HG03159 (cell line): ENCODE measurements at regions not wholly inside any gene's neighbourhood (a gene's known extent, or its start where the extent isn't known, plus 50 kb on each side); places are given as distances from the start of the nearest gene placed in this dataset.
"Not testable (repeated sequence)": the region's sequence is repeated elsewhere in the genome, so short reads cannot be mapped to it uniquely, and the experiment has no call there.

Experiments
- ATAC-seq: cut with Tn5 transposase; IDR thresholded peaks from one replicate; pipeline ENCODE4 v1.9.1; 2021; ENCODE audit warnings: mild to moderate bottlenecking, moderate library complexity; ENCODE audit not compliant: unreplicated experiment

DNA sequence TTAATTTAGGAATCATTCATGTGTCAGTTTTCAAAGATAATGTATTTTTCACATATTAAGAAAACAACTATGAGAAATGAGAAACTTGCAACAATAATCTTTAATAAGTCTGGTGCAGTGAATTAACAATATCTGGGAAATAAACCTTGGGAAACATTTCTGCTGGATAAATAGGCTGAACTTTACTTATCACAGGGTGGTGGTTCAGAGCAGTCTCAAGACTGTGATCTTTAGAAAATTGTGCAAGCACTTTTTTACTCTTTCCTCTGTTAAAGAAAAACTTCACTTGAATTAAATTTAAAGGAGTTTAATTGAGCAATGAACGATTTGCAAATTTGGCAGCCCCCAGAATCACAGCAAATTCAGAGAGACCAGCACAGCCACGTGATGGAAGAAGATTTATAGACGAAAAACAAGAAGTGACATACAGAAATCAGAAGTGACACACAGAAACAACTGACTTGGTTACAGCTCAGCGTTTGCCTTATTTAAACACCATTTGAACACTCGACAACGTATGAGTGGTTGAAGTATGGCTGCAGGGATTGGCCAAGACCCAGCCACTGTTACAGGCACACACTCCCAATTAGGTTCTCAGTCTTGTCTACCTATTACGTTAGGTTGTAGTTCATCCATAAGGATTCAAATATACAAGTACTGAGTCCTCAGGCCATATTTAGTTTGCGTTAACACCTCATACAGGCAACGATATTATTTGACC, 631.9 kb downstream of the SLCO4C1 start:
- no peak for ATAC-seq

DNA sequence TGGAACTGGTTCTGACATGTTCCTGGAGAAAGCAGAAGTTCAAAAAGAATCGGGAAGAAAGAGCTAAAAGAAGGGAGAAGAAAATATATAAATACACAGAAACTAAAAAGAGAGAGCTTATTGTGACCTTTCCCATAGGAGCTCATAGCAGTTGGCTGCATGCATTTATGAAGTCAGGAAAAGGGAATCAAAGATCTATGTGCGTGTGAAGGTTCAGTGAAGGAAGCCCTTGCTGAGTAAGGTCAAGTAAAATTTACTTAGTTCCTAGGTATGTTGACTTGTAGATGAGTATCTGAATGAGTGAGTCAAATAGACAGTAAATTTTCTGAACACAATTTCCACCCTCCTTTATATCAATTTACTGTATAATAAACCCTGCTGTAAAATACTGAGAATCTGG, 632.5 kb downstream of the SLCO4C1 start:
- ATAC-seq, result no peak

DNA sequence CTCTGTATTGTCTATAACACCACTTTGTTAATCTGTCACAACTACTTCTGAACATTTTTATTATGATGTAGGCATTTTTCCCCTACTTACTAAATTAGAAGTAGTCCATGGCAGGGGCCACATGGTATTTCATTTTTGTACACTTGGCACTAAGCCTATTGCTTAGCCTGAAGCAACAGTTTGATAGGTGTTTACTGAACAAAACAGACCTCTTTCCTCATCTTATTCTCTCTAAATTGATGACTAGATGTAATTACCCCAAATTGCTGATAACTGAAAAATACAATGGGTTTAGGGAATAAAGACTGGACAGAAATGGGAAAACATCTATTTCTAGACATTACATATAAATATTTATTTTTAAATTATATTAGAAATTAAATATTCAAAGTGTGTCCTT, 633.8 kb downstream of the SLCO4C1 start:
- no peak for ATAC-seq

DNA sequence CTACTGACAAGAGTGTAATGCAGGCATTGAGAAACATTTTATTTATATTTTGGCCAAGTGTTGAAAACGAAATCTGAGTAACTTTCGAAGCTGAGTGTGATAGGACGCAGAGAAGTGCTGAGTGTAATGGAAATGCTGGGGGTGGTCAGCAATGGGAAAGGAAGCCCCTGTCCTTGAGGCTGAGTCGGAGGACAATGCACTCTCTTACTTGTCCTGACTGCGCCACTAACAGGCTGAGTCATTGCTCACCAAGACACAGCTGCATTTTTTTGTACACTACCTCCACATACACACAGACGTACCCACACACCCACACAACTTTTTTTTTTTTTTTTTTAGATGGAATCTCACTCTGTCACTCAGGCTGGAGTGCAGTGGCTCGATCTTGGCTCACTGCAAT, 637.7 kb downstream of the SLCO4C1 start:
- no peak for ATAC-seq

DNA sequence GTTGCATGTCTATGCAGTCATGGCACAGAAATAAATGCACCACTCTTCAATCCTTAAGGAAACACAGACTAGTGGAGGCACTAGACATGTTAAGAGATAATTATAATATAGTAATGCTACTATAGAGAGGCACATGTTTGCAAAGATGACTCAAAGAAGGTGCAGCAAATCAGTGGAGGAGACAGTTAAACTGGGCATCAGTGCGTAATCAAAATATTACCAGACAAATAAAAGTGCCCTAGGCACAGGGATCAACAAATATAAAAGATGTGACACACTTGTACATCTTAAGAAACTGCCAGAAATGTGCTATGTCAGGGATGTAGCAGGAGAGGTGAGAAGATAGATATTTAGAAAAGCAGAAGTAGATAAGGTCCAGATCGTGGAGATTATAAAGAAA, 642.1 kb downstream of the SLCO4C1 start:
- no peak for ATAC-seq

DNA sequence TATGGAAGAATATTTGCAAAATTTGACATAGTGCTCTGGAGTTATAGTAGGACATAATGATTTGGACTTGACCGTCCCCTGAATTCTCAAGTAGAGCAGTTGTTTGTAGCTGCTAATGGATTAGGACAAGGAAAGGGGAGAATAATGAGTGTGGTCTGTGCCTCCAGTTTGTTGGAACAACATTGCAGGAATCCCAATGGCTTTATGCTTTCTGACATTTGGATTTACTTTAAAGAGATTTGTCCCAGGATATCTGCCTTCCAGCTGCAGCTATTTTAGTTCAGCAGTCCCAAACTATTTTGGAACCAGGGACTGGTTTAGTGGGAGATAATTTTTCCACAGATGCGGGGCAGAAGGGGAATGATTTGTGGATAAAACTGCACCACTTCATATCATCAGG, 648.2 kb downstream of the SLCO4C1 start:
- no peak for ATAC-seq

DNA sequence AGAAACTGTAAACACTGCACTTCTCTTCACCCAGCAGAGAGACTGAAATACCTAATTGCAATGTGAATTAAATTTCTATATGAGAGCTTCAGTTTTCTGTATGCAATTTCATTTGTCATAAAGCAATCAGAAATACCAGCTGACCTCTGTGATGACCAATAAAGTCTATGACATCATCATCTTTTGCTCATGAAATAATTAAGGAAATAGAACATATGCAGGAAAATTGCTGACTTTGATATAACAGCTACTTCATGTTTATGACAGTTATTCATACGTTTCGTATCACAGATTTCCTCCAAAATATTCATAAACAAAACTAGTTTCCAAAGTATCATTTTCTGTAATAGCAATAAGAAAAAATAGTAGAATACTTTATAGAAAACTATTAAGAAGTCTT, 652.3 kb downstream of the SLCO4C1 start:
- no peak for ATAC-seq

DNA sequence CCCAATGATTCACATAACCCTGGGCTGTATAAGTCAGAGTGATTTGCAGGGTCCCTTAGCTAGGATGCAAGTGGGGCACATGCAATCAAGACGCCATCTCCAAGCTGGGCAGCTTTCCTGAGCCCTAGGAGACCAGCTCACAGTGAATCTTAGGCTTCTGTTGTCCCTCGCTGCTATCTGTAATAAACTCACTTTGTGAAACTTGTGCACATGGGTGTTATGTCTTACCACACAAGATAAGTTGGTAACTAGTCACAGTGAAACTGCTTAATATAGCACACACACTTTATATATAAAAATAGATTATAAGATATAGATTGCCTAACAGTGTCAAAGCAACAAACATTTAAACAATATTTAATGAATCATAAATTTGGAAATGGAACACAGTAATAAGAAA, 658.5 kb downstream of the SLCO4C1 start:
- ATAC-seq, result no peak

DNA sequence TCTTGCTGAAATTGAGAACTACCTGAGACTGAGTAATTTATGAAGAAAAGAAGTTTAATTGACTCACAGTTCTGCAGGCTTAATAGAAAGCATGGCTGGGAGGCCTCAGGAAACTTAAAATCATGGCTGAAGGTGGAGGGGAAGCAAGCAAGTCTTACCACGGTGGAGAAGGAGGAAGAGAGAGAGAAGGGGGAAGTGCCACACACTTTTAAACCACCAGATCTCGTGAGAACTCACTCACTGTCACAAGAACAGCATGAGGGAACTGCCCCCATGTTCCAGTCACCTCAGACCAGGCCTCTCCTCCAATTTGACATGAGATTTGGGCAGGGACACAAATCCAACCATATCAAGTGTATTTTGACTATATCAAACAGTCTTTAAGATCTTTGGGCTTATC, 668.3 kb downstream of the SLCO4C1 start:
- ATAC-seq, result not testable (repeated sequence)

DNA sequence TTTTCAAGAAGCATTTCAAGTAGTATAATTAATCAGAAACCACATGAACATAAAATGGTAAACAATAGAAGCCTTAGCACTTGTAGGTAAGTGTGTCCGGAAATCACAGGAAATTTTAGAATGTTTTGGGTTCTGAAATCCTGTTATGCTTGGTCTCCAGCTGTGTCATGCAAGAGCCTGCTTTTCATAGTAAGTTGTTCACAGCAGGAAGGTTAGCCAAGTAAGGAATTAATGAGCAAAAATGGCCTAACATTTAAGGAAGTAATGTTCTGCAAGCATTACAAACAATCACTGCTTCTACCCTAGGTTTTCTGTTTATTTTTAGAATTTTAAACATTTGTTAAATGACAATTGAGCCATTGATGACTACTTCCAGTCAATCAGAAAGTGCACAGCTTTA, 669.5 kb downstream of the SLCO4C1 start:
- ATAC-seq, result no peak

DNA sequence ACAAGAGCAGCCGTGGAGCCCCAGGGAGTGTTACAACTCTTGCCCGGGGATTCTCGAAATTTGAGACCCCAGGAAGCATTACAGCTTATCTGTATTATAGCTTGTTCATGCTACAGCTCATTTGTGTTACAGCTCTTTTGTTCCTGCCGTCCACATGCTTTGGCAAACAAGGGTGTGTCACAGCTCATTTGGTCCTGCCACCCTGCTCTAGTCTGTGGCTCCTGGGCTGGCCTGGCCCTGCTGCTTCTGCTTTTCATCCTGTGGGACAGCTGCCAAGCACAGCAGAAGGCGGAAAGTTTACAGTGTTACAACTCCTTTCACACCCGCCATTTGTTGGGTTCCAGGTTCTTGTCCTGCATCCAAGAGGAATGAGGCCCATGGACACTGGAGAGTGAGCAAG, 685.0 kb downstream of the SLCO4C1 start:
- no peak for ATAC-seq

DNA sequence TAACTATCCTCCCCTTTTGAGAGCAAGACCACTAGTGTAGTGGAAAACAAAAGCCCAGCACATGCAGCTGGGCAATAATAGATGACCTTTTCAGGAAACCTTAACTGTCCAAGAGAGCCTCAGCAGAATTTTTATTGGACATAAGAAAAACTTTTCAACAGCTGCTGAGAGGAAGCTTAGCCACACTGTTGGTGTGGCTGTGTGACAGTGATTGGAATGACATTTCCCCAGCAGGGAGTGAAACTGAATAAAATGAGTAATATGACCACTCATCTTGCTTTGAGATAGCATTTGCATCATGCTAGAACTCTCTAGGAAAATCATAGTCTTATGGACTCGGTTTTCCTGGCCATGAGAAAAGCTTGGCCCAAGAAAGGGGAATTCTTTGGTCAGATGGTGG, 687.8 kb downstream of the SLCO4C1 start:
- no peak for ATAC-seq

DNA sequence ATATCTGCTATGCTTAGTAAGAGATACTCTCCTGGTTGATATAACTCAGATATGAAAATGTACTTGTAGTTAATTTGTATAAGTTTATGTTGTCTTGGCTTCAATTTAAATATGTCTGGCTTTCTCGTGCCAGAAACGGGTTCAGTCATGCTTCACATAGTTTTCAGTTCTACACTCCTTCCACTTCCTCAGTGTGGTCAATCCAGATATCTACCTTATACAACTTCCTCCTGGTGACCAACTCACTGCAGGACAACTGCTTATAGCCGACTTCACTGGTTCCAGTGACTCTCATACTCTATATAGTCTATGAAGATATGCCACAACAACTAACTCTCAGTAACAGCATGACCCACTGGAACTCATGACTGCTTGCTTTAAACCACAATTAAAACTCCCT, 690.4 kb downstream of the SLCO4C1 start:
- ATAC-seq, result peak; percentile 79

DNA sequence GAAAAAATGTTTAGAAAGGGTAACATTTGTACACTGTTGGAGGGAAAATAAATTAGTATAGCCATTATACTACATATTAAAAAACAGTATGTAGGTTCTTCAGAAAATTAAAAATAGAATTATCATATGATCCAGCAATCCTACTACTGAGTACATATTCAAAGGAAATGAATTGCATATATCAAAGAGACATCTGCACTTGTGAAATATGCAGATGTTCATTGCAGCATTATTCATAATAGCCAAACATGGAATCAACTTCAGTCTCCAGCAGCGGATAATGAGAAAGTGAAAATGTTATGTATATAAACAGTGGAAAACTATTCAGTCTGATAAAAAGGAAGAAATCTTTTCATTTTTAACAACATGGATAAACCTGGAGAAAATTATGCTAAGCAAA, 695.5 kb downstream of the SLCO4C1 start:
- ATAC-seq, result no peak

DNA sequence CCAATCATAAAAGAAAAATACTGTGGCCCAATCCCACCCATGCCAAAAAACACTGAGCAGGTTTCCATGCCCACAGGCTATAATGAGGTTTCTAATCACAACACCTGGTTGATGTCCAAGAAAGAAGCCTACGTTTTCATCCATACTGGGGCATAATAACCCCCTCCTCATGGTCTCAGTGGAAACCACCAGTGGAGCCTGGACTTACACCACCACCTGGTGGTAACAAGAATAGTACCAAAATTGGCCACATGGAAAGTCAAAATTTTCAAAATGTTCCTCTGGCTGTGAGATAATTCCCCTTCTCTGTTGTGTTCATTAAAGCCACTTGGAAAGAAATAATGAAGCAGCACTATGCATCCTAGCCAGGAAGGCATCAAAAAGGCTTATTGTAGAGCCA, 687.3 kb upstream of the ST8SIA4 start:
- ATAC-seq, result peak; percentile 57

DNA sequence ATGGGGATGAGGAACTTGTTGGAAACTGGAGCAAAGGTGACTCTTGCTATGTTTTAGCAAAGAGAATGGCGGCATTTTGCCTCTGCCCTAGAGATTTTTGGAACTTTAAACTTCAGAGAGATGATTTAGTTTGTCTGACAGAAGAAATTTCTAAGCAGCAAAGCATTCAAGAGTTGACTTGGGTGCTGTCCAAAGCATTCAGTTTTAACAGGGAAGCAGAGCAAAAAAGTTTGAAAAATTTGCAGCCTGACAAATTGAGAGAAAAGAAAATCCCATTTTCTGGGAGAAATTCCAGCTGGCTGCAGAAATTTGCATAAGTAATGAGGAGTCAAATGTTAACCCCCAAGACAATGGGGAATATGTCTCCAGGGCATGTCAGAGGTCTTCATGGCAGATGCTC, 682.3 kb upstream of the ST8SIA4 start:
- ATAC-seq, result no peak

DNA sequence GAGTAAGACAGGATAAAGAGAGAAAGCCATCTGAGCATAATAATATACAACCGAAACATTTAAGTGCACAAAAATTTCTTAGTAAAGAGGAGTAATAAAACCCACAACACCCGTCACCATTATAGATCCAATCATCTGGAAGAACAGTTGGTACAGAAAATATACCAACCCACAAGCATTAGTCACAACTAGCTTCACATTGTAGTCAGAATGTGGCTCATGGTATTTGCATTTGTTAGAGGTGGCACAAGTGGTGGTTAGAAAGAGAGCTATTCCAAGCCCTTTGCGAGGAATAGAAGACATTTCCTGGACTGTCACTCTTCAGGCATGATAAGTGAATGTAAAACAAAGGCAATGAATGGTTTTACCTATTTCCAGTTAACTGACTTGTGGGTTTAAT, 677.5 kb upstream of the ST8SIA4 start:
- no peak for ATAC-seq

DNA sequence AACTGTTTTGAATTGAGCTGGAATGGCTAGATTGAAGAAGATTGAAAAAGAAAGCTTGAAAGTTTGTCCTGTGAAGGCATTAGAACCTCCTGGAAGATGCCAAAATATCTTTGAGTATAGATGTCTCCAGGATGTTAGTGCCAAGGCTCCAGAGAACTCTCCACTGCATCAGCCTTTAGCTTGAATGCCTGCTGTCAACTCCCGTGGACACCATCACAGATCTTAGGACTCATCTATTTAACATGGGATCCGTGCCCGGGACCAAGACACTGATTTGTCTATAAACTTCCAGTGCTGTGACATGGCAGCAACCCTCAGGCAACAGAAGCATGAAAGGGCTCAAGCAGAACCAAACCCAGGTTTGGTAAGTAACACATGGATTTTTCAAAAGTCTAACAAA, 670.9 kb upstream of the ST8SIA4 start:
- ATAC-seq, result no peak

DNA sequence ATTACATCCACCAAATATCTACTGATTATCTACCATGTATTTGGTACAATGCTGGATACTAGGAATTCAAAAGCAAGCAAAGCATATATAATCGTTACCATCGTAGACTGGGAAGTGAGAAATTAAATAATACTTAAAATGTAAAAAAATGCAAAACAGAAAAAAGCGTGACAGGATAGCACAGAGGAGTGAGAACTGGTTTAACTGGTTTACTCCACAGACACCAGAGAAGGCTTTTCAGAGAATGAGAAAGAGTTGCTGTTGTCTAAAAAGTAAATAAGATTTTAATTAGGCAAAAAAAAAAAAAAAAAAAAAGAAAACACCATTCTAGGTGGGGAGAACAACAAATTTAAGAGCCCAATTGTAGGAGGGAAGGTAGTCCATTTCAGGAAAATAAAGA, 657.9 kb upstream of the ST8SIA4 start:
- no peak for ATAC-seq

DNA sequence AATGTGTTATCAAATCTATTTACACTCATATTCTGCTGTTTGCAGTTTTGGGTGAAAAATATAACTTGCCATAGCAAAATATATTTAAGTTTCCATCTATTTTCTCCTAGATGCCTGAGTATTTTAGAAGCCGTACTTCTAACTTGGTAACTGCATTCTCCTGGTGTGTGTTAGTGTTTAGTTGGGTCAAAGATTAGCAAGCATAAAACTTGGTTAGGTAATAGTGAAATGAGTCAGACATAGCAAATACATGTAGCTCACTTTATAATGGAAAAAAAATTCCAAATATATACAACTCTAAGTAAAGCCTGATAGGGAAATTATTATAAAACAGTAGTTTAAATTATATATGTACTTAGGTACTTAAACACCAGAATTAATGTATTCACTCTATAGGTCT, 640.7 kb upstream of the ST8SIA4 start:
- no peak for ATAC-seq

DNA sequence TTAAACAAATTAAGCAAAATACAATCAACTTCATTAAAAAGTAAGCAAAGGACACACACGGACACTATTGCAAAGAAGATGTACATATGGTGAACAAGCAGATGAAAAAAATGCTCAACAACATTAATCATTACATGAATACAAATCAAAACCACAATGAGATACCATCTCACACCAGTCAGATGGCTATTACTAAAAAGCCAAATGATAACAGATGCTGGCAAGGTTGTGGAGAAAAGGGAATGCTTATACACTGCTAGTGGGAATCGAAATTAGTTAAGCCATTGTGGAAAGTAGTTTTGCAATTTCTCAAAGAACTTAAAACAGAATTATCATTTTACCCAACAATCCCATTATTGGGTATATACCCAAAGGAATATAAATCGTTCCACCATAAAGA, 636.2 kb upstream of the ST8SIA4 start:
- no peak for ATAC-seq

DNA sequence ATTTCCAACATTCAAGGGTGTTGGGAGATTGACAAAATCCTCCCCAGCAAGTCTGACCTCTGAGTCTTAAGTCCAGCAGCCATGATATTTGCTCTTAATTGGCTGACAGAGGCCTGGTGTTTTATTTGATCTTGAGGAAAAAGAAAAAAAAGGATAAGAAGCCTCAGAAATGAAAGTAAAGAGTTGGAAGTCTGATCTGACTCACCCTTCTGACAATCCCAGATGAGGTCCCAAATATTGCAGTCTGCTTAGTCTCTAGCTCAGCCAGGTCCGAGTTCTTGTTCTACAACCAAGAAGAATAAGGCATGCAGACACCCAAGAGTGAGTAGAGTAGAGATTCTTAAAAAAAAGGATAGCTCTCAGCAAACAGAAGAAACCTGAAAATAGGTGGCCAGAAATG, 632.5 kb upstream of the ST8SIA4 start:
- no peak for ATAC-seq

DNA sequence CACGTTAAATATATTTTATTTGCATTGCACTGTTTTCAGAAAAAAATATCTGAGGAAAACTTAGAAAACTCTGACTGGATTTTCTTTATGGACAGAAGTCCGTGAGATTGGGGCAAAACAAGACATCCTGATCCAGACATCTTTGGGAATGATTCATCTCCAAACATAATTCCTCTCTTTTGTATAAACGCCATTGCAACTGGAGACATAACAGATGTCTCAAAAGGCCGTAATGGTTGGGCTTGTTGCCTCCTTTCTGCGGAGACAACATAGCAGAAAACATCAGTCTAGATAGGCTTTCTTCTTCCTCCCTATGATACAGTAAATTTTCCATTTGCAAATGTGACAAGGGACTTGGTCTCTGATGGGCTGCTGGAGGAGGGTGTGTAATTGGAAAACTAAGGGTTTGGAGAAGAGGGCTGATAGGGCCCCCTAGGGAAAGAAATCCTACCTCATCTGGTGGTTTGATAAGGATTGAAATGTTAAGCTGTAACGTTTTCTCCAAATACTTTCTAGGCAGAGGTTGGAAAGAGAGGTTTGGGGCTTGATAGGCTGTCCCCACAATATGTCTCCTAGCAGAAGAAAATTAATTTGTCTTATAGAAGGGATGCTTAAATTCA, 631.5 kb upstream of the ST8SIA4 start:
- ATAC-seq, result no peak
